A204.1 (cell line): ENCODE measurements at regions not wholly inside any gene's neighbourhood (a gene's known extent, or its start where the extent isn't known, plus 50 kb on each side); places are given as distances from the start of the nearest gene placed in this dataset.
"Not testable (repeated sequence)": the region's sequence is repeated elsewhere in the genome, so short reads cannot be mapped to it uniquely, and the experiment has no call there.

Source experiments
- FAIRE-seq: peaks from 2 replicates; lab custom pipeline; 2012; peaks lifted over from hg19 to GRCh38; lab: Jason Lieb, UNC

- no peak for FAIRE-seq
Observed at GRCh38 chr5:35561396-35561795, 56.3 kb upstream of the SPEF2 start.

DNA sequence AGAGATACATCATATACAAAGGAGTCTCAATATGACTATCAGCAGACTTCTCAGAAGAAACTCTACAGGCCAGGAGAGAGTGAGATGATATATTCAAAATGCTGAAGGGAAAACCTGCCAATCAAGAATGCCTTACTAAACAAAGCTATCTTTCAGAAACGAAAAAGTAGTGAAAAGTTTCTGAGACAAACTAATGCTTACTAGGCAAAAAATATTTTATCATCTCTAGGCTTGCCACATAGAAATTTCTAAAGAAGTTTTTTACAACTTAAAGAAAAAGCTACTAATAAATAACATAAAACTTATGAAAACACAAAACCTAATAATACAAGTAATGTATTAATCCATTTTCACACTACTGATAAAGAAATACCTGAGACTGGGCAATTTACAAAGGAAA is 59.9 kb upstream of the SPEF2 start:
- FAIRE-seq, result no peak

DNA sequence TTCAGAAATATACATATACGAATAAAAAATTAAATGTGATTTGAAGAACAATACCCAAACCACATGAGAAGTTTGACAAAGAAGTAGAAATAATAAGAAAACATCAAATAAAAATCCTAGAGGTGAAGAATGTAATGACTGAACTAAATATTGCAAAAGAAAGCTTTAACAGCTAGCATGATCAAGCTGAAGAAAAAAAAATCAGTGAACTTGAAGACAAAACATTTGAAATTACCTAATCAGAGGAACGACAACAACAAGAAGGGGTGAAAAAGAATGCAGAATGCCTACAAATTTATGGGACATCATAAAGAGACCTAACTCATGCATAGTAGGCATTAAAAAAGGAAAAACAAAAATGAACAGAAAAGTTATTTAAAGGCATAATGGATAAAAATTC is 60.5 kb upstream of the SPEF2 start:
- peak; percentile 52 for FAIRE-seq

GRCh38 chr5:35554016-35554415 is 63.6 kb upstream of the SPEF2 start:
- FAIRE-seq, result no peak

DNA sequence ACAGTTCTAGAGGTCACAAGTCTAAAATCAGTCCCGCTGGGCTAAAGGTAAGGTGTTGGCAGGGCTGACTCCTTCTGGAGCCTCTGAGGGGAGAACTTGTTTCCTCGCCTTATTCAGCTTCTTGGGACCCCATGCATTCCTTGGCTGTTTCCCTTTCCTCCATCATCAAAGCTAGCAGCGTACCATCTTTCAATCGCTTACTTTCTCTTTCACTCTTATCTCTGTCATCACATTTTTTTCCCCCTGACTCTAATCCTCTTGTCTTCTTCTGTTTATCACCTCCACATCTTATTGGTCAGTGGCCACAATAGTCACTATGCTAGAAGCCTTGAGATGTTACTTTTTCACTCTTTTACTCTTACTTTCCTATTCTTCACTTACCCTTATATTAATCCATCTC is 72.5 kb upstream of the SPEF2 start:
- FAIRE-seq, result no peak

DNA sequence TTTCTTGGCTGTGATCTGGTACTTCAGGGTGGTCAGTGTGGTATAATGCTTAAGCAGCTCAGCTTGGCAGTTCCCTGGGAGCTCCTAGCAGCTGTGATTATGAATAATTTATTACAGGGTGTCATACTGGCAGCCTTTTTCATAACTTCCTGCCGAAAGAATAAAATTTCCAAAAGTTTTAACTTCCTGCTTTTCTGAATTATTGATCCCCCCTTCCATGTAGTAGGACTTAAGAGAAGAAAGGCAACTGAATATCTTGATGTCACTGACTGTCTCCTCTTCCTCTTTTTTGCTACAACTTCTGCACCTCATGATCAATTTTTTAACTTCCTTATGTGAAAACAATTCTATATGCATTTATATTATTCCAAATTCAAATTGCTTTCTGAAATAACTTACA is 74.3 kb upstream of the SPEF2 start:
- no peak for FAIRE-seq

GRCh38 chr5:35540002-35540401 is 77.7 kb upstream of the SPEF2 start:
- no peak for FAIRE-seq

- FAIRE-seq, result no peak
Observed at GRCh38 chr5:35538198-35538931, 79.3 kb upstream of the SPEF2 start.

GRCh38 chr5:35533156-35533555 is 84.5 kb upstream of the SPEF2 start:
- no peak for FAIRE-seq

- not testable (repeated sequence) for FAIRE-seq
Observed at GRCh38 chr5:35531553-35531952, 86.1 kb upstream of the SPEF2 start.

DNA sequence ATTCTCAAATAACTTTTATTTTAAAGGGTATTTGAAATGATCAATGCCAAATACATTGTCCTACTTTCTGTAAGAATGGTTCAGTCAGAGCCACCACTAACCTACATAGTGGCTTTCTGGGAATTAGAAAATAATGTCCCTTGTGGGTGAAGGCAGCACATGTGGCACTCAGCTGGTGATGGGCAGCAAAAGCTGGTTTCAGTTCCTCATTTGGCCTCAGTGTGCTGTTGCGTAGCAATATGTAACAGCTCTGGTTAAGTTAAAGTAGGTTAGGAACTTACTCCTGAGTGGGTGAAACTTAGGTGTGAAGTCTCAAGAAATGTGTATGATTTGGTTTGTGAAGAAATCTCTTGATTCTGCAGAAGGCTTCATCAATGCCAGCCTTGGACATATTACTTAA is 99.6 kb upstream of the SPEF2 start:
- no peak for FAIRE-seq

DNA sequence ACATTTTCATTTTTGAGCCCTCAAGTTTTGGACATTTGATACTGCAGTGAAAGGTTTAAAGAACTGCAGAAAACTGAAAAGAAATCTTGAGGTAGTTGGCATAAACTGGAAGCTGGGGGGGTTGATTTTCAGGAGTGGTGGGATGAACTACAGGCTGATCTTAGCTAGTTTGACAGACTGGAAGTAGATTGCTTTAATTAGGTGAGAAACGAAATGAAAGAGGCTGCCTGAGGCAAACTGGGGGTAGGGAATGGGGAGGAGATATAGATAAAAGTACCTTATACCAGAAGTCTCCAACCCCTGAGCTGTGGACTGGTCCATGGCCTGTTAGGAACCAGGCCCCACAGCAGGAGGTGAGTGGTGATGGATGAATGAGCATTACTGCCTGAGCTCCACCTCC is 101.4 kb upstream of the SPEF2 start:
- no peak for FAIRE-seq

DNA sequence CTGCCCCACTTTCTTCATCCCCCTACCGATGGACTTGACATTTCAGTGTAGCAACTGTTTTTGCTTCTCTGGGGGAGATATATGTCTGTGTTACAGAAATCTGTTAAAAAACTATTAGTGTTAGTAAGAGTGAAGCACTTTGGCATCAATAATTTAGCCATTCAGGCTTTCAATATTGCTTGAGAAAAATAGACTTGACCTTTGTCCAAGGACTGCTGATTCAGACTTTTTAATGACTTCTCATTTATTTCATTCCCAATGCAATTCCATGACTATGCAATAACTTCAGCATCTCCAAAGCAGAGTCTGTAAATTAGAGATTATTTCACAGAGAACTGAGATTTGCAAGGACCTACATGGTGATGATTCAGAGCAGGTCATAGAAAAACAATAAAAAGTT is 104.1 kb upstream of the SPEF2 start:
- FAIRE-seq, result no peak

- no peak for FAIRE-seq
Observed at GRCh38 chr5:35502206-35502605, 115.5 kb upstream of the SPEF2 start.

DNA sequence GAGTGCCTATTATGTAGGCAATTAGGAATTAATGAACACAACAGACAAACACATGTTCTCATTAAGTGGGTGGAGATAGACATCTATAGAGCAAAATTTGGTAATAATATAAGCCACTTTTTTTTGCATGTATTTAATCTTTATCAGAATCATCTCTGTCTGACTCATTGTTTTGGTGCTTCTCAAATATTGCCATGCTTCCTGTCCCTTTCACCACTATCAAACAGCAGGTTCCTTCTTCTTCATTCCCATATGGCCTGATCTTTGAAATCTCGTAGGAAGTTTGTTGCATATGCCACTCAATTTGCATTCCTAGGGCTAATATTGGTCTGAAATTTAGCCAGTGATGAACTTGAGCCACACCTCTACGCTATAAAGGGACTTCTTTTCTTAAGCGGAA is 128.9 kb upstream of the SPEF2 start:
- no peak for FAIRE-seq

- FAIRE-seq, result no peak
Observed at GRCh38 chr5:35488055-35488454, 129.6 kb upstream of the SPEF2 start.

GRCh38 chr5:35487233-35488025 is 130.2 kb upstream of the SPEF2 start:
- no peak for FAIRE-seq

DNA sequence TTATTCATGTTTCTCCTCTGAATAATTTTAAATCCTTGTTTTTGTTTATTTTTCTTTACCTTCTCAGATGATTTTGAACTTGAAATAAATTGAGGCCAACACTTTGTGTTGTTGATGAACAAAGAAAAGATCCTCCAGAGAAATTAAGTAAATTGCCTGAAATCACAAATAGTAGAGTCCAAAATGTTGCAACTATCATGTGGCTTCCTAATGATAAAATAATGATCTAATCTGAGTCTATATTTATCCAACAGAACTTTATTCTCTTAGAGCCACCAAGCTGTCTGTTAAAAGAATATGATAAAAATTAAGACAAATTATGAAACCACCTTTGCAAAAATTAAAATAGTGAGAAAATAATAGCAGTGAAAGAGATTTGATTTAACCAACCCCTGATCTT is 132.2 kb upstream of the SPEF2 start:
- no peak for FAIRE-seq

DNA sequence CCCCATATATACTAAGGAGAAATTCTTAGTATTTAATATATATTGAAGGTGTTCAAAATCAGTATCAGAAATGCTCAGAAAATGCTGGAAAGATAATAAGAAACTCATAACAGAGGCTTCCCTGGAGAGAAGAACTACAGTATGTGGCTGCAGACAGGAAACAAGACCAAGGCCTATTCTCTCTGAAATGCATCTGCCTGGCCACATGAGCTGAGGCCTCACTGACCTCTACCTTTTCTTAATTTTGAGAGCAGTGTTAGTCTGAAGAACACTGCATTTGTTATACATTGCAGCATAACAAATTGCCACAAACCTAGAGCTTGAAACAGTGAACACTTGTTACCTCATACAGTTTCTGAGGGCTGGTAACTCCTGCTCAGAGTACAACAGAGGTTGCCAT is 133.4 kb upstream of the SPEF2 start:
- FAIRE-seq, result no peak

DNA sequence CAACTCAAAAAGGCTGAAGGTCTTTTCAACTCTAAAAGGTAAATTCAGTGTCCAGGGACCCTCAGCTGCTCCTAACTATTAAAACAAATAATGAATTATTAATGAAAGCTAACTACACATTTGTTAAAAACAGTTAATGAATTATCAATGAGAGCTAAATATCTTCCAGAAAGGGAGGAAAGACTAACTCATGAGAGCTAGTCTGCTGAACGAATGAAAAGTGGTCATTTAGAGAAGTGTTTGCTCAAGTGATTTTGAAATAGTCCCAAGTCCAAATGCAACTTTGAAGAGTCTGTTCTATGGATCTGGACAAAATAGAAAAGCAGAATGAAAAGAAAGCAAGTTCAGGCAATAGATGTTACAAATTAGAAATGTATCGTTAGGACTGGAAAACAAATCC is 133.9 kb upstream of the SPEF2 start:
- FAIRE-seq, result no peak

DNA sequence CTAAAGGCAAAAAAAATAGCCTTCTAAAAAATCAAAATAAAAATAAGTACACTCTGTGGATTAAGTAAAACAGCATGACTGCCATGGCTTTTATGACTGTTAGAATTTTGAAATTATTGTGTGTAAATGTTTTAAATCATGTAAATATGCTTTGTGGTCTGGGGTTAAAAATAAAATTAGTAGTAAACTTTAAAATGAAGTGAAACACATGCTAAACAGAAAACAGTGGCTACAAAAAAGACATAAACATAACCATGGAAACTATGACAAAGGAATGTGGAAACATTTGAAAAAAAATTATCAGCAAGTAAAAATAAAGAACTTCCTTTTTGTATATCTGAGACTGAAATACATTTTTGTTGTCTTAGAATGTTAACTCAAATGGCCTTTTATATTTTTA is 134.5 kb upstream of the SPEF2 start:
- FAIRE-seq, result peak; percentile 29

DNA sequence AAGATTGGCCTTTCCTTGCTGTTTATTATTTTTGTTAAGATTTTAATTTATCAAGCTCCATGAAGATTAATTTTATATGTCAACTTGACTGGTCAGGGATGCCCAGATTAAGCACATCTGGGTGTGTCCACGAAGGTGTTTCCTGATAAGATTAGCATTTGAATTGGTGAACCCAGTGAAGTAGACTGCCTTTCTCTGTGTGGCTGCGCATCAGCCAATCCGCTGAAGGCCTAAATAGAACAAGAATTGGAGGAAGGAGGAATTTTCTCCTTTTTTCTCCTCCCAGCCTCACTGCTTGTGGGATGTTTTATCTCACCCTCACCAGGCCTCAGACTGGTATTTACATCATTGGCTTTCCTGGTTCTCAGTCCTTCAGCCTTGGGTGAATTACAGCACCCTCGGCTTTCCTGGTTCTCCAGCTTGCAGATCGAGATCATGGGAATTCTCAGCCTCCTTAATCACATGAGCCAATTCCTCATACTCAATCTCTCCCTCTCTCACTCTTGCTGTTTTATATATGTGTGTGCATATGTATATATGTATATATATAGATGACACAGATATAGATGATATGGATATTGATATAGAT is 135.4 kb upstream of the SPEF2 start:
- no peak for FAIRE-seq

DNA sequence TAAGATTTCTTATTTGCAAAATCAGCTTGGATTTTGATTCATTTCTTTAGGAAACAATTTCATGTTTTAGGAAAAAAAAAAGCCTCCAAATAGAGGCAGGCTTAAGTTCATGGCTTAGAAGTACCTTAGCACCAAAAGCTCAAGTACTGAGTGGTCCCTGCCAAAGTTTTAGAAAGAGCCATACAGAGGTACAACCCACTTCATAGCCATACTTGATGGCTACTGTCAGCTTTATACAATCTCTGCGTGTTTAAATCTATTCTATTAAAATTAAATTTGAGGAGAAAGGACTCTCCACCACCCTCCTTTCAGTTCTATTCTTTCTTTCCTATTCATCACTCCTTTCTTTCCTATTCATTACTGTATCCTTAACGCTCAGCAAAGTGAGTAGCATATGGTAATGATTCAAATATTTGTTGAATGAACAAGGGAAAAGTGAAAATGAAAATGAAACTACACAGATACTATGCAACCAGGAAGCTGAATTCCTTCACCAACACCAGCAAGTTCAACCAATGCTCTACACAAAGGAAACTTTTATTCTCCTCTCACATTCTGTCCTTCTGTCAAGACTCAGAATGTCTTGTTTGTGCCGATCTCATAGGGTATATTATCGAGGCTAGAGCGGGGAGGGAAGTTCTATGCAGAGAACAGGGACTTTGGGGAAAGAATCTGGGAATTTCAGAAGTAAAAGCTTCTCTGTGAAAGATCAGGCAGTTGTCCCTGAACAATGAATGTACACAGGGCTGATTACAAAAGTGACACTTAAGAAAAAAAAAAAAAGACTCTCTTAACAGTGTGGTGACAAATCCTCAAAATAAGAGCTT is 138.6 kb upstream of the SPEF2 start:
- FAIRE-seq, result peak; percentile 99
